ENCODE measurements at regions not wholly inside any gene's neighbourhood (a gene's known extent, or its start where the extent isn't known, plus 50 kb on each side); places are given as distances from the start of the nearest gene placed in this dataset.

GRCh38 chr18:5646739-5647138 lies 102.9 kb upstream of the EPB41L3 start:
- H3K9me3 ChIP-seq (ENCODE audit: control insufficient read depth in 2 of 2, low read length in 2 of 2) = no peaks in the 10 kb centered on the region
- H3K27me3 ChIP-seq (ENCODE audit: control insufficient read depth in 1 of 2, insufficient read depth in 2 of 2, low read length in 2 of 2) = peaks cover 0 to 7% of the 10 kb centered on the region in 2 donors
- no peak overlapping the region for H3K9ac ChIP-seq (ENCODE audit: low read length in 2 of 2)
- no peak overlapping the region for H3K4me3 ChIP-seq (ENCODE audit: low read length in 2 of 2)
- no peaks in the 10 kb centered on the region for H3K4me1 ChIP-seq (ENCODE audit: control insufficient read depth, insufficient read depth, low read length)
- H3K27ac ChIP-seq (ENCODE audit: low read length) = no peak overlapping the region
- no peaks in the 10 kb centered on the region for H3K36me3 ChIP-seq (ENCODE audit: control insufficient read depth in 2 of 2, insufficient read depth in 2 of 2, low read length in 2 of 2)

- Histone ChIP-seq H3K4me1 (ENCODE audit: control insufficient read depth, insufficient read depth, low read length) (no peaks in the 10 kb centered on the region), H3K9ac (ENCODE audit: low read length in 2 of 2) (no peak overlapping the region), H3K9me3 (ENCODE audit: control insufficient read depth in 2 of 2, low read length in 2 of 2) (no peaks in the 10 kb centered on the region), H3K4me3 (ENCODE audit: low read length in 2 of 2) (no peak overlapping the region), H3K36me3 (ENCODE audit: control insufficient read depth in 2 of 2, insufficient read depth in 2 of 2, low read length in 2 of 2) (no peaks in the 10 kb centered on the region), H3K27me3 (ENCODE audit: control insufficient read depth in 1 of 2, insufficient read depth in 2 of 2, low read length in 2 of 2) (peaks cover 3 to 7% of the 10 kb centered on the region in 2 donors), H3K27ac (ENCODE audit: low read length) (no peak overlapping the region)
Measured at GRCh38 chr18:5643288-5643687, 99.5 kb upstream of the EPB41L3 start.

- H3K4me1 ChIP-seq (ENCODE audit: control insufficient read depth, insufficient read depth, low read length) = no peaks in the 10 kb centered on the region
- no peak overlapping the region for H3K27ac ChIP-seq (ENCODE audit: low read length)
- H3K9ac ChIP-seq (ENCODE audit: low read length in 2 of 2) = no peak overlapping the region
- peaks cover 3 to 6% of the 10 kb centered on the region in 2 donors for H3K27me3 ChIP-seq (ENCODE audit: control insufficient read depth in 1 of 2, insufficient read depth in 2 of 2, low read length in 2 of 2)
- no peaks in the 10 kb centered on the region for H3K36me3 ChIP-seq (ENCODE audit: control insufficient read depth in 2 of 2, insufficient read depth in 2 of 2, low read length in 2 of 2)
- H3K9me3 ChIP-seq (ENCODE audit: control insufficient read depth in 2 of 2, low read length in 2 of 2) = no peaks in the 10 kb centered on the region
- no peak overlapping the region for H3K4me3 ChIP-seq (ENCODE audit: low read length in 2 of 2)
Measured at GRCh38 chr18:5640939-5641338, 97.1 kb upstream of the EPB41L3 start.

GRCh38 chr18:5639131-5639530 lies 95.3 kb upstream of the EPB41L3 start:
- no peak overlapping the region for H3K27ac ChIP-seq (ENCODE audit: low read length)
- H3K9me3 ChIP-seq (ENCODE audit: control insufficient read depth in 2 of 2, low read length in 2 of 2) = no peaks in the 10 kb centered on the region
- no peaks in the 10 kb centered on the region for H3K36me3 ChIP-seq (ENCODE audit: control insufficient read depth in 2 of 2, insufficient read depth in 2 of 2, low read length in 2 of 2)

GRCh38 chr18:5632041-5632440 lies 88.2 kb upstream of the EPB41L3 start:
- H3K27ac ChIP-seq (ENCODE audit: low read length) = no peak overlapping the region
- H3K4me3 ChIP-seq (ENCODE audit: low read length in 2 of 2) = no peak overlapping the region
- peaks cover 26% of the 10 kb centered on the region for H3K4me1 ChIP-seq (ENCODE audit: control insufficient read depth, insufficient read depth, low read length)
- H3K27me3 ChIP-seq (ENCODE audit: control insufficient read depth in 1 of 2, insufficient read depth in 2 of 2, low read length in 2 of 2) = peaks cover 2 to 6% of the 10 kb centered on the region in 2 donors
- no peaks in the 10 kb centered on the region for H3K36me3 ChIP-seq (ENCODE audit: control insufficient read depth in 2 of 2, insufficient read depth in 2 of 2, low read length in 2 of 2)
- no peaks in the 10 kb centered on the region for H3K9me3 ChIP-seq (ENCODE audit: control insufficient read depth in 2 of 2, low read length in 2 of 2)
- no peak overlapping the region for H3K9ac ChIP-seq (ENCODE audit: low read length in 2 of 2)

More at GRCh38 chr18:5639131-5639530, 95.3 kb upstream of the EPB41L3 start:
- Histone ChIP-seq H3K4me1 (ENCODE audit: control insufficient read depth, insufficient read depth, low read length) (no peaks in the 10 kb centered on the region), H3K4me3 (ENCODE audit: low read length in 2 of 2) (no peak overlapping the region), H3K27me3 (ENCODE audit: control insufficient read depth in 1 of 2, insufficient read depth in 2 of 2, low read length in 2 of 2) (peaks cover 0 to 3% of the 10 kb centered on the region in 2 donors), H3K9ac (ENCODE audit: low read length in 2 of 2) (no peak overlapping the region)

GRCh38 chr18:5630900-5631413 lies 87.2 kb upstream of the EPB41L3 start:
- Histone ChIP-seq H3K9ac (ENCODE audit: low read length in 2 of 2) (no peak overlapping the region), H3K36me3 (ENCODE audit: control insufficient read depth in 2 of 2, insufficient read depth in 2 of 2, low read length in 2 of 2) (no peaks in the 10 kb centered on the region), H3K27me3 (ENCODE audit: control insufficient read depth in 1 of 2, insufficient read depth in 2 of 2, low read length in 2 of 2) (peaks cover 6 to 7% of the 10 kb centered on the region in 2 donors), H3K4me3 (ENCODE audit: low read length in 2 of 2) (peak overlapping the region; percentile 6 to 77), H3K4me1 (ENCODE audit: control insufficient read depth, insufficient read depth, low read length) (peaks cover 26% of the 10 kb centered on the region), H3K9me3 (ENCODE audit: control insufficient read depth in 2 of 2, low read length in 2 of 2) (no peaks in the 10 kb centered on the region), H3K27ac (ENCODE audit: low read length) (no peak overlapping the region)

- no peak overlapping the region for H3K9ac ChIP-seq (ENCODE audit: low read length in 2 of 2)
- peak overlapping the region; percentile 61 to 77 for H3K4me3 ChIP-seq (ENCODE audit: low read length in 2 of 2)
- H3K4me1 ChIP-seq (ENCODE audit: control insufficient read depth, insufficient read depth, low read length) = peaks cover 26% of the 10 kb centered on the region
- H3K27me3 ChIP-seq (ENCODE audit: control insufficient read depth in 1 of 2, insufficient read depth in 2 of 2, low read length in 2 of 2) = peaks cover 6 to 14% of the 10 kb centered on the region in 2 donors
- H3K27ac ChIP-seq (ENCODE audit: low read length) = no peak overlapping the region
- no peaks in the 10 kb centered on the region for H3K36me3 ChIP-seq (ENCODE audit: control insufficient read depth in 2 of 2, insufficient read depth in 2 of 2, low read length in 2 of 2)
- no peaks in the 10 kb centered on the region for H3K9me3 ChIP-seq (ENCODE audit: control insufficient read depth in 2 of 2, low read length in 2 of 2)
Measured at GRCh38 chr18:5630057-5630899, 86.5 kb upstream of the EPB41L3 start.

GRCh38 chr18:5628512-5629255 lies 84.9 kb upstream of the EPB41L3 start:
- H3K36me3 ChIP-seq (ENCODE audit: control insufficient read depth in 2 of 2, insufficient read depth in 2 of 2, low read length in 2 of 2) = no peaks in the 10 kb centered on the region
- peak overlapping the region; percentile 61 to 77 for H3K4me3 ChIP-seq (ENCODE audit: low read length in 2 of 2)
- H3K9me3 ChIP-seq (ENCODE audit: control insufficient read depth in 2 of 2, low read length in 2 of 2) = no peaks in the 10 kb centered on the region
- no peak overlapping the region for H3K27ac ChIP-seq (ENCODE audit: low read length)
- peak overlapping the region; percentile 13 to 29 for H3K9ac ChIP-seq (ENCODE audit: low read length in 2 of 2)
- peaks cover 26% of the 10 kb centered on the region for H3K4me1 ChIP-seq (ENCODE audit: control insufficient read depth, insufficient read depth, low read length)
- peaks cover 6 to 15% of the 10 kb centered on the region in 2 donors for H3K27me3 ChIP-seq (ENCODE audit: control insufficient read depth in 1 of 2, insufficient read depth in 2 of 2, low read length in 2 of 2)

- H3K27me3 ChIP-seq (ENCODE audit: control insufficient read depth in 1 of 2, insufficient read depth in 2 of 2, low read length in 2 of 2) = peaks cover 6 to 15% of the 10 kb centered on the region in 2 donors
- peak overlapping the region; percentile 61 to 77 for H3K4me3 ChIP-seq (ENCODE audit: low read length in 2 of 2)
- peak overlapping the region; percentile 13 to 22 for H3K9ac ChIP-seq (ENCODE audit: low read length in 2 of 2)
- no peaks in the 10 kb centered on the region for H3K9me3 ChIP-seq (ENCODE audit: control insufficient read depth in 2 of 2, low read length in 2 of 2)
- peaks cover 26% of the 10 kb centered on the region for H3K4me1 ChIP-seq (ENCODE audit: control insufficient read depth, insufficient read depth, low read length)
- no peaks in the 10 kb centered on the region for H3K36me3 ChIP-seq (ENCODE audit: control insufficient read depth in 2 of 2, insufficient read depth in 2 of 2, low read length in 2 of 2)
- no peak overlapping the region for H3K27ac ChIP-seq (ENCODE audit: low read length)
Measured at GRCh38 chr18:5627776-5628511, 84.1 kb upstream of the EPB41L3 start.

GRCh38 chr18:5626130-5626880 lies 82.5 kb upstream of the EPB41L3 start:
- H3K4me3 ChIP-seq (ENCODE audit: low read length in 2 of 2) = no peak overlapping the region
- H3K27ac ChIP-seq (ENCODE audit: low read length) = no peak overlapping the region
- H3K9ac ChIP-seq (ENCODE audit: low read length in 2 of 2) = no peak overlapping the region

More at GRCh38 chr18:5626130-5626880, 82.5 kb upstream of the EPB41L3 start:
- peaks cover 26% of the 10 kb centered on the region for H3K4me1 ChIP-seq (ENCODE audit: control insufficient read depth, insufficient read depth, low read length)
- peaks cover 6 to 17% of the 10 kb centered on the region in 2 donors for H3K27me3 ChIP-seq (ENCODE audit: control insufficient read depth in 1 of 2, insufficient read depth in 2 of 2, low read length in 2 of 2)
- no peaks in the 10 kb centered on the region for H3K36me3 ChIP-seq (ENCODE audit: control insufficient read depth in 2 of 2, insufficient read depth in 2 of 2, low read length in 2 of 2)
- H3K9me3 ChIP-seq (ENCODE audit: control insufficient read depth in 2 of 2, low read length in 2 of 2) = no peaks in the 10 kb centered on the region

Data from stomach smooth muscle (tissue), 2 donors.